Fibroblast of peridontal ligament (primary cell): ENCODE measurements at regions not wholly inside any gene's neighbourhood (a gene's known extent, or its start where the extent isn't known, plus 50 kb on each side); places are given as distances from the start of the nearest gene placed in this dataset.

ENCODE experiments used
- DNase-seq: peaks from one replicate; pipeline ENCODE4 v3.0.0-alpha.2; 2010; ENCODE audit errors: extremely low read depth

DNA sequence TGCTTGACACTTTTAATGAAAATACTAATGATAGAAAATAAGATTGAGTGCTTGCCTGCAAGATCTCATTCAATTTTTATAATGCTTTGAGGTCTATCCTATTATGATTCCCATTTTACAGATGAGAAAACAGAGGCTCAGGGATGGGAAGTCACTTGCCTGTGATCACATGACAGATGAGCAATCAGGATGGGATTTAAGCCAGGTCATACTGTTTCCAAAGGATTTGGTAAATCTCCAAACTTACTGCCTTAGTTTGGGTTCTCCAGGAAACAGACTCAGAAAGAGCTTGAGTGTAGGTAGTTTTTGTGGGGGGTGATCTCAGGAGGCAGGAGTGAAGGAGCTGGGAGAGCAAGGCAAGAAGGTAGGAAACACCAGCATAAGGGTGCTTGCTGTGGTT is 456.3 kb downstream of the MAFB start:
- no peak for DNase-seq

DNA sequence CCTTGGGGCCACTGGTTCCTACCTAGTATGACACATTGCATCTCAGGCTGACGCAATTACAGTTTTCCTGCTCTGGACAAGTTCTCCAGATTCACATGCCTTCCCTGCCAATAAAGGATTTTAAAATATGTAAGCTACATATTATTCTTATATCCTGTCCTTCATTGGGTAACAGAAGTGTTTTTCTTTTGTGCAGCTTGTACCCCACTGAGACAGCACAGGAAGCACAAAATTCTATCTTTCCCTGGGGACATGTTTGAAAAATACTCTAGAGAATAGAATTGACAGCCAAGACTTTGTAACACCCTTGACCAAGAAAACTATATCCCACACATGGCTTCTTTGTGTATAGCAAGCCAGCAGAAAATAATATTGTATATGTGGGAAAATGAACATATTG is 456.8 kb downstream of the MAFB start:
- no peak for DNase-seq

DNA sequence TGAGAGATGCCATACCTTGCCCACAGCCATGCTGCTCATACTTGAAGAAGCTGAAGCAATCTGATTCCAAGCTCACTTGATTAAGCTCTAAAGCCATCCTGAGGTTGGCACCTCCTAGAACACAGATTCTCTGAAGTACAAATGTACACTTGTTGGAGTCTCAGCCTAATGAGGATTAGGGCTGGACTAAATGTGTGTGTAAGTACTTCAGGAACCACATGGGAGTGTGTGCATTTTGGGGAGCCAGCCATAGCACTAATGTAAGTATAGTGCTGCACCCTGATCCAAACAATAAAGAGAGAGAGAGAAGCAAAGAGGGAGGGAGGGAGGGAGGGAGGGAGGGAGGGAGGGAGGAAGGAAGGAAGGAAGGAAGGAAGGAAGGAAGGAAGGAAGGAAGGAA is 458.6 kb downstream of the MAFB start:
- DNase-seq = no peak

DNA sequence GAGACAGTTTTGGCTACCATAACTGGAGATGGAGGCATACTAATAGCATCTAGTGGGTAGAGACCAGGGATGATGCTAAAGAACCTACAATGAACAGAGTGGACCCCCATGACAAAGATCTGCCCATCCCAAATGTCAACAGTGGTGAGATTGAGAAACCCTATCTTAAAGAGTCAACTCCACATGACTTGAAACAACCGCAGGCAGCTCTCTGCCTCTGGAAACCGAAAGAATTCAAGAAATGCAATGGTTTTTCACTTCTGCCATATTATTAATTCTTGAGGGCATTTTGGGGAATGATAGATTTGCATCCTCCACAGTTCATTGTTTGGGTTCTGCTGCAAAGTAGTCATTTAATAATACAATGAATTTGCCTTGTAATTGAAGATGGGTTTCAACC is 463.4 kb downstream of the MAFB start:
- DNase-seq = no peak

DNA sequence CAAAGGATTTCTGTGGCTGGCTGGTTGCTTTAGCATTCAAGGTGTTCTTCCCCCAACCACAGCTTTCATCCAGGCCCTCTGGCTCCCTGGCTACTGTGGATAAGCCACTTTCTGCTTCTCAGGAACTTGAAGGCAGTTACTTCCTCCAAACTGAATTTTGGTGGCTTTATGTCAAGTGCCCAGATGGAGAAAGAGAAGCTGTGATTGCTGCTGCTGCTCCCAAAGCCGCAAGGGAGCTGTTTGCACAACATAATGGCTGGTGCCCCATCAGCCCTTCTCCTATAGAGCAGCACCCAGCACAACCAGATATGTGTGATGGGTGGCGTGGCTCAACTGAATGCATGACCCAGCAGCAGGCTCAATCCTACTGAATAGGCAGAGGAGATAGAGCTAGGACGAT is 465.2 kb downstream of the MAFB start:
- DNase-seq = no peak

DNA sequence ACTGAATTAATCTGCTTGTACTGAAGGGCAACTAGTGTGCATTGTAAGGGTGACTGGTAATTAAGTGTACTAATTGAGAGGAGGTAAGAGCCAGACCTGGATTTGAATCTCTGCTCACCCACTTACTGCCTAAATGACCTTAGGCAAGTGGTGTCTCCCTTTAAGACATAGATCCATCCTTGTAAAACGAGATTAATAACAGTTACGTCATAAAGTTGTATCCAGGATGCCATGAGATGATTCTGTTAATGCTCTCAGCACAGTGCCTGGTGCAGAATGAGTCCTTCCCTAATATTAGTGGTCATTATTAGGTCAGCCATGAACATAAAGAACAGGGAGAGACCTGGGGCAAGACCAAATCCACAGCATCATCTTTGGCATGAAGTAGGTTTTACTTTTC is 470.1 kb downstream of the MAFB start:
- no peak for DNase-seq

DNA sequence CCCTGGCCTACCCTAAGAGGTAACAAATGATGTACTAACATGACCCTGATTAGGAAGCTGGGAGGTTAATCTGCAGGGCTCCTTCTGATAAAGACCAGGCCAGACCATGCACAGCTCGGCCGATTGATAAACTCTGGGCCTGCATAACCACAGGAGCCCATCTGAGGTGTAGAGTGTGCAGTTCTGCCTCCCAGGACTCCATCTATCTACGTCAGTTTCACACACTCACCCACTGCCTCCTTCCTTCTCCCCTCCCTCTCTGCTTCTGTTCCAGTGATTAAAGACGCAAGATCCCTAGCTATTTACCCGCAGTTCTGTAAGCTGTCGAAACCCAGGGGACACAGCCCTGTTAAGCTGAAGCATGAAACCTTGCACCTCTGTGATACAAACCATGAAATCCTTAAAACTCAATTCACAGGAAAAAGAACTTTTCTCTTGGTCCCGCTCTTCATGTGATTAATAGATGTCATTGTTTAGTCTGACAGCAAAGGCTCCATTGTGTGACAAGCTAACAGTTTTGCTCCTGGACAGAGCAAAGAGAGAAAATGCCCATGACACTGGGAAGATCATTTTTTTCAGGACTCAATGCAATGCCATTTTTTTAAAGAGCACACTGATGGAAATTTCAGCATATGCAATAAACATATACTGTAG is 470.6 kb downstream of the MAFB start:
- DNase-seq = no peak

DNA sequence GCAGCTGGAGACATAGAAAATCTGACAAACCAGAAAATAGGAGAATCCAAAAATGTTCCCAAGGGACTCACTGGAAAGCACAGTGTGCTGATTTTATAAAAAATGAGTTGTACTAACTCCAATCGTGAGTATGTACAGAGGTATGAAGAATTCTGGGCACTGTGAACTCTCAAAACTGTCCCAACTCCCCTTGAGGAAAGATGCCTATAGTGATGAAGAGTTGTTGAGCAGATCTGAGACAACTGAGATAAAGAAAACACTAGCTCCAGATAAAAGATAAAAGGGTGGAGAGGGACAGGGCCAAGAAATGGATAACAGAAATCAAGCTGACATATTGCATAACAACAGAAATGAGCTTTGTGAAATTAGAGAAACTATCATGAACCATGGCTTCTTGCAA is 481.4 kb downstream of the MAFB start:
- DNase-seq = no peak

DNA sequence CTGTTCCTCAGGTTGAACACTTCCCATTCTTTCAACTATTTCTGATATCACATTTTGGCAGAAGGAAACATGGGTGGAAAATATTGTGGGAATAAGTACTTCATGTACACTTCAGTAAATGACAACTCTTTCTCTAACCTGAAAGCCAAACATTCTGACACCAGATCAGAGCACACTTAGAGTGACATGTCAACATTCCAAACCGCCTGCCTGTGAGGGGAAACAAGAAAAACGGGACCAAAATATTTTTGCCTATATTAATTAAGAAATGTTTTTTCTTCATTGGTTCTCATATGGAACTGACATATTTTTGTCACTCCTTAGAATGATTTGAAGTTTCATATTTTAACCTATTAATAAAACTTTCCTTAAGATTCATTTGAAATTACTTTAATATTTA is 483.1 kb downstream of the MAFB start:
- no peak for DNase-seq

DNA sequence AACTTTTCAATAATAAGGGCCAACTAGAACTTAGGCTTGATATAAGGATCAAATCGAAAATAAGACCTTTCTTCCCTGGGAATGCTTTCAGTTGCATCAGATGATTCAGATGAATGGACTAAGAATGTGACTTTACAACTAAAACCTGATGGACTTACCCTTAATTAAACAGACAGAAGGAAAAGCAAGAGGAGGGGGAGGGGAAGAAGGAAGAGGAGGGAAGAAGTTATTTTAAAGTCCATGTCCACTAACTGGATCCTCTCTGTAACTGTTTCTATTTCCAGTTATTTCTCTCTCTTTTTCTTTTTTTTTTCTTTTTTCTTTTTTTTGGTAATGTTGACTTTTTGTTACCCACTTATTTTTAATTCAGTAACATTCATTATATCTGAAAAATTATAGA is 486.0 kb downstream of the MAFB start:
- DNase-seq = no peak

DNA sequence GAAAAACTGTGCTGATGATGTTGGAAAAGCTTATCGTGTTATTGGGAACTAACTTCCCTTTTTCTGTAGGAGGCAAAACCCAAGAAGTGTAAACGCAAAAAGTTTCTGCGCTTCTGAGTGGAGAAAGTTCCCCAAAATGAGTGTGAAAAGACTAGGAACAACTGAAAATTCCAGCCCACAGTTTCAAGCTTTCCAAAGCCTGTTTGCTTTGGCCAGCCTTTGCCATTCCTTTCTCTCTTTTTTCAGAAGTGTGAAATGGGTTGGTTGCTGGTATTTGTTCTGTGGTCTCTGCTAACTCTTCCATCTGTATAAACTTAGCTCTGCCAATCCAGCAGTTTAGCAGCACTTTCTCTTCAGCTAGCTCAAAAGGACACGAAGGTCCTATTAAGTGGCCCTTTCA is 491.3 kb downstream of the MAFB start:
- DNase-seq = no peak

DNA sequence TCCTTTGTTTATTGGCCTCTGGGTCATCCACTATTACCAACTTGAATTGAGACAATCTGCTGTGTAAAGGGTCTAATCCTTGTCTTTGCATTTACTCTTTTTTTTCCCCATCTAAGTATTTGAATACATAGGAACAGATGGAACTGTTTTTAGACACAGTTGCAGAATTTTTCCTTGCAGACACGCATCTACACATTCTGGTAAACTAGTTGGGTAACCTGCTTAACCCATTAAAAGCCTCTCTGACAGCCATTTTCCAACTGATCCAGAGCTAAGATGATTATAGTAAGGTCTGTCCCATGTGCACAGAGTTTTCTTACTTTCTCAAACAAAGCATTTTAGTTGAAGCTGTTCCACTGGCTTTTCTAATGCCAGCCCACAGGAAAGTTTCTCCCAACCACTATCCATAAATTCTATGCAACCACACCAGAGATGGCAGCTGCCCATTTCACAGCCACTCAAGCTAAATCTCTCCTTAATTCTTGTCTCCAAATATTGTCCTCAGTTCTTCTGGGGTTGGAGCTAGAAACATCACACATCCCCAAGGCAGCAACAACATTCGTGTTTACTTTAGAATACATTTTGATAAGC is 492.1 kb downstream of the MAFB start:
- DNase-seq = no peak

DNA sequence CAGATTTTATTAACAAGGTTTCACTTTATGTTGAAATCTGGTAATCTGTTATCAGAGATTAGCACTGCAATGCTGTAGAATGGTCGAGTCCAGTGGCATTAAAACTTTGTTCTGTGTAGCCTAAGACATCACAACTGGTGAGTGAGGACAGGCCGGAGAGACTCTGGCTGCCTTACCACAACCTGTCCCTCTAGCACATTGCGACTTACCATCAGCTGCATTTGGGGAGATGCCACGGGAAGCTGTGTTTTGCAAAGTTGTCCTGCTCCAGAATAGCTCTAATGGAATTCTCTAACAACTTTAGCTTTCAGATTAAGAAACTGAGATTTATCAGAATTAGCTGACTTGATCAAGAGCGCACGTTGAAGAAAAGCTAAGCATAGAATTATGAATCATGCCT is 493.3 kb downstream of the MAFB start:
- no peak for DNase-seq

DNA sequence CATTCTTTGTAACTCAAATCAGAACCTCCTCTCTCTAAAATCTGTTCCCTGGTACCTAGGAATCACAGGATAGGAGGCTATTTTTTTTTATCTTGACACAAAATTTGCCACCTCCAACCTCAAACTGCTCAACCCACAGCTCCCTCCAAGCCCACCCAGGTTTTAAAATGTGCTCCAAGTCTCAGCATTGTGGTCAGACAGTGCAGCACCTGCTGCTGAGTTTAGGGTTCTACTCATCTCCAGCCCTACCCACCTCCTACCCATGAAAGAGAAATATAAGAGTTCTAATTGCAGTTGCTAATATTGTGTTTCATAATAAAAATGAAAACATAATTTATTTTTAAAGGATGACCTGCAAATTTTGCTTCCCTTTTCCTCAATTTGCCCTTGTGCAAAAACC is 496.5 kb downstream of the MAFB start:
- no peak for DNase-seq

DNA sequence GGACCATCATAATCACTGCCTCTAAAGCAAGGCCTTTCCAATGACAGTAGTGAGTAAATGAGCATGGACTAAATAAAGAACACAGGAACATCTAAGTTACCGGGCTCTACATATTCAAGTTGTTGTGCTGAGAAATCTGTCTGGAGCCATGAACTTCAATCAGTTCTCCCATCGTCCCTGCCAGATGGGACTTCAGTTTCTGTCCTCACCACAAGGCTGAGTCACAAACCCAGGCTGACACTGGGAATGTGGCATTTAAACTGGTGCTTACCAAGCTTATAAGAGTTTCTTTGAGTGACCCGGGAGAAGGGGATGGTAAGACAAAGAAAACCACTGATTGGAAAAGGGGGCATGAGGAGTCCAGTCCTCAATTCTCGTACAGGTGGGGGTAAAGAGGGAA is 497.0 kb downstream of the MAFB start:
- no peak for DNase-seq

DNA sequence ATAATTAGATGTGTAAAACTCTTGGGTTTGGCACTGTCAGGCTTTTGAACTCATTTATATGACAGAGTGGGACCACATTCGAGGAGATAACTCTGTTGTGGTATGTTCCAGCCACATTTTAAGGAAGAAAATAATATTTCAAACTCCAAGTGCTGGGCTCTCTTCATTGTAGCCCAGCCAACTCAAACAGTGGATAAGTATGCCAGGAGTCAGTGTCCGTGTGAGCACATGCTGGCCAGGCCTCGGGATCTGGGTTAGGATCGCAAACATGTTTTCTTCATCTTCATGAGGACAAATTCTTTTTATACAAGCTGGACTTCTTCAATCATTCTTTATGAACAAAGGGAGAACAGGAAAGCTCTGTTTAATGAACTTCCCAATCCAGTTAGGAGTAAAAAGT is 497.5 kb downstream of the MAFB start:
- DNase-seq = no peak

DNA sequence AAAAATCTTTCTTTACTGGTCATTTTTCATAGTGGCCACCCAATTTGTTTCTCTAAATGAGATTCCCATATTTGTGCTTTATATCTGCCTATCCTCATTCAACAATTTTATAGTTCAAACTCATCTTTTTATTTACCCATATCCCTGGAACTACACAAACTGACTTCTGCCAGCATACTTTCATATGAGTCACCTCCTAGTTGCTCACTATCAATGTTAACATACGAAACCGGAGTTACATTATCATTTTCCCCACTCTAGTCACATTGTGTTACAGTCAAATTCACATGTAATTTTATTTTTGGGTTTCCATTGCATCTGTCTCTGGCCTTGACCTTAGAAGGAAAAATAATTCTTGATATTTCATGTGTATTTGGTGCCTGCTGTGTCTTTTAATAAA is 499.4 kb downstream of the MAFB start:
- no peak for DNase-seq

DNA sequence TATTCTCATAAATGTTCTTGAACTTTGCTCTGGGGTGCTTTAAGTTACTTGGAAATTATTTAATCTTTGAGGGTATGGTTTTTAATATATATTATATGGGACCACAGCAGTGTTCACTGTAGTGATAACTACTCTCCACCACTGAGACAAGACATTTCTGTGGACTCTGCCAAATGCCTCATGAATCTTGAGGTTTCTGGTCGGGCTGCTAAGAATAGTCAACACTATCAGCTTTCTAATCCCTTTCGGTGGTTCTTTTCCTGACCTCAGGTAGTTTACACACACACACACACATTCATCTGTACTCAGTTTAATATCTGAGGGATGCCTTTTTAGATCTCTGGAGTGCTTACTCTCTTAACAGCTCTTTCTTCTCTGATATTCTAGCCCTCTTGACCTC is 500.7 kb downstream of the MAFB start:
- DNase-seq = no peak

DNA sequence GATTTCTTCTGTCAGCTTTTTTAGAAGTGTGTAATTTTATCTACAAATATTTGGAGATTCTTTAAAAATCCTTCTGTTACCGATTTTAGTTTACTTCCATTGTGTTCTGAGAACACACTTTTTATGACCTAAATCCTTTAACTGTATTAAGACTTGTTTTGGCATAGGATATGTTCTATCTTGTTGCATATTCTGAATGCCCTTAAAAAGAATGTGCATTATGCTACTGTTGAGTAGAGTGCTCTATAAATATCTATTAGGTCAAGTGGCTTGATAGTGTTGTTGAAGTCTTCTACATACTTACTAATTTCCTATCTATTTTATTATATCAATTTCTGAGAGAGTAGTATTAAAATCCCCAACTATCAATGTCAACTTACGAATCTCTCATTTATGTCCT is 502.2 kb downstream of the MAFB start:
- DNase-seq = no peak

DNA sequence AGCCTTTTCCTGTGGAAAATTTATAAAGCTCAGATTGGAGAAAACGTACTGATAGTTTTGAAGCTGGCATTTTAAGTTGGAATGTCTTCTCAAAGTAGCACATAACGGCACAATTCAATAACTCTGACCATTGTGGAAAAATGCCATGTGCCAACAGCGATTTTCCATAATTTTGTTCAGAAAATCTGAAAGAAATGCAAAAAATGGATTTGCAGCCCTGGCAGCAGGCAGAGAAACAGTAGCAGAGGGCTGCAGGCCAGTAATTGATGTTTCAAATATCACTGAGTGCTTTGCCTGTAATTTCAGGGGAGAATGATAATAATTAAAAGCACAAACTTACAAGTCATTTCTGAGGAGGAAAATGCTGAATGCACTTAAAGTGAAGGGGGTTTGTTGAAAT is 507.4 kb downstream of the MAFB start:
- DNase-seq = no peak

DNA sequence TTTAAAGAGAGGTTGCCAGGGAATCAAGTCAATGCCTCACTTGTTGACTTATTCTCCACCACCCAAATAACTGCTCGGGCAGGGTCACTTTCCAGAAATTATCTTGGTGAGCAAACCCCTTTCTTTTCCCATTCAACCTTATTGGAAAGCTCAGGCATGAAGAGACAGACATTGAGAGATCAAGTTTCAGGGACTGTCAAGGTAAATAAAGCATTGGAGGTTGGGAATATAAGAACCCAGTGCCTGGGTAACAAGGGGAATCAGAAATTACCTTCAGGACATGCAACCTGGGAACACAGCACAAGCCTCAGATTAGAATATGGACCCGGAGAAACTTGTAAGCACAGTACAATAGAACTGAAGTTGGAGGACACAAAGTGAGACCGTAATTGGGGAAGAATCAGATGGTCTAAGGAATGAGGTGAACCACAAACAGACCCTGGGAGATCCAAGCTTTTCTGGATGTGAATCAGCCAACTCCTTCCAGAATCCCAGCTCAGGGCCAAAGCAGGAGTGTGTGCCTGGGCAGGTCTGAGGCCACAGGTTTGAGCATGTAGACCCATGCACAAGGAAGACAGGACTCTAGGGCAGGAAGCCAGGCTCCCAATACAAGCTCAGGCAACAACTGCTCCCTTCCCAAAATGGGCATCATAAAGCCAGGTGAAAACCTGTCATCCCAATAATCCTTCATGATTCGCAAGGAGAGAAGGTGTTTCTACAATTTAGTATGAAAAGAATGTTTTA is 512.8 kb downstream of the MAFB start:
- no peak for DNase-seq

DNA sequence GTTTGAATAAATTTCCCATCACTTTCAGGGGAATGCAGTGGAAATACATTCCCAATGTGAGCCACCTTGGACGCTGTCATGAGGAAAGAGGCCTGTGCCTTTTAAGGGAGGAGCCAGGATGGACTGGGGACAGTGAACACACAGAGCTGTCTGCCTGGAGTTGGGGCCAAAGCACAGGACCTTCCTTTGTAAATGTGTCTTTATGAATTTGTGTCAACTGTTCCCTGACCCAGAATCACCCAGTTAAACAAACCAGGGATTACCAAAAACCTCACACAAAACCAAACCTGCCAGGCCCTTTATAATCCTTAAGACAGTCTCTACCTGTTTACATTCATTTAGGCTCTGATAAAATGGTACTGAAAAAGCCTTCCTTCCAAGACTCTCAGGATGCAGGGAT is 513.7 kb downstream of the MAFB start:
- no peak for DNase-seq

DNA sequence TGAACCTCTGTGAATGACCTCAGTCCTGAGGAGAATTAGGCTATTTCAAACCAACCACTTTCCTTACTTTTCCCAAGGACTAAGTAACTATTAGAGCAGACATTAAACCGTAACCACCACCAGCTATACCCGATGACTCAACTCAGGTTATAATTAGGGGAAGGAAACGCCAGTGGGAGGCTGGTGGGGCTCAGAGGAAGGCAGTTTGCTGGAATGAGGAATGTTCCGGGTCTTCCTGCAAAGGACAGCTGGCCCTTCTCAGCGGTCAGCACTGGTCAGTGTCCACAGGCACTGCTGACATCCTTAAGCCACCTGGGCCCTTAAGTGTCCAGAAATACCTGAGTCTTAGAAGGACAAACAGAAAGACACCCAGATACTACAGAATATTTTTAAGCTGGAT is 515.2 kb downstream of the MAFB start:
- DNase-seq = no peak
